Astrocyte (in vitro differentiated cells and primary cell): ENCODE measurements at regions not wholly inside any gene's neighbourhood (a gene's known extent, or its start where the extent isn't known, plus 50 kb on each side); places are given as distances from the start of the nearest gene placed in this dataset.

Source experiments
- DNase-seq: peaks from one replicate; pipeline ENCODE4 v3.0.0-alpha.2; 2010; ENCODE audit warnings: low read depth
- FAIRE-seq: peaks from 2 replicates; lab custom pipeline; 2011; peaks lifted over from hg19 to GRCh38; lab: Jason Lieb, UNC
- H2AFZ ChIP-seq: 2 replicates; pipeline ENCODE4 v1.6.0; 2012; ENCODE audit warnings: low read depth, low read length, inconsistent platforms
- H3K27ac ChIP-seq: 2 replicates; pipeline ENCODE4 v1.5.1; 2011; ENCODE audit warnings: low read depth, low read length, inconsistent platforms
- H3K27me3 ChIP-seq: 2 replicates; pipeline ENCODE4 v1.6.0; 2011; ENCODE audit warnings: low read length, inconsistent platforms; ENCODE audit not compliant: insufficient read depth
- H3K36me3 ChIP-seq: 2 replicates; pipeline ENCODE4 v1.5.1; 2011; ENCODE audit warnings: low read length, inconsistent platforms; ENCODE audit not compliant: insufficient read depth
- H3K4me1 ChIP-seq: 2 replicates; pipeline ENCODE4 v1.5.1; 2011; ENCODE audit warnings: low read length, inconsistent platforms; ENCODE audit not compliant: insufficient read depth
- H3K4me2 ChIP-seq: 2 replicates; pipeline ENCODE4 v1.6.0; 2012; ENCODE audit warnings: low read length, inconsistent platforms
- H3K4me3 ChIP-seq: 2 replicates; pipeline ENCODE4 v1.5.1; 2011; ENCODE audit warnings: low read depth, mild to moderate bottlenecking, low read length, inconsistent platforms; ENCODE audit not compliant: insufficient read depth
- H3K79me2 ChIP-seq: 2 replicates; pipeline ENCODE4 v1.6.0; 2012; ENCODE audit warnings: mild to moderate bottlenecking, low read length, inconsistent platforms; ENCODE audit not compliant: insufficient read depth
- H3K9ac ChIP-seq: 2 replicates; pipeline ENCODE4 v1.6.0; 2012; ENCODE audit warnings: mild to moderate bottlenecking, low read length, inconsistent platforms
- H3K9me3 ChIP-seq: 2 replicates; pipeline ENCODE4 v1.5.1; 2012; ENCODE audit warnings: low read depth, mild to moderate bottlenecking, low read length, inconsistent platforms; ENCODE audit not compliant: insufficient read depth
- H4K20me1 ChIP-seq: 2 replicates; pipeline ENCODE4 v1.6.0; 2012; ENCODE audit warnings: low read length, inconsistent platforms; ENCODE audit not compliant: insufficient read depth
- H3K27ac Mint-ChIP-seq: one replicate; pipeline ENCODE4 v1.8.0; 2021; ENCODE audit warnings: mild to moderate bottlenecking, mixed read lengths; ENCODE audit not compliant: unreplicated experiment
- H3K27me3 Mint-ChIP-seq: one replicate; pipeline ENCODE4 v1.8.0; 2021; ENCODE audit warnings: low read depth, mixed read lengths; ENCODE audit not compliant: unreplicated experiment
- H3K36me3 Mint-ChIP-seq: one replicate; pipeline ENCODE4 v1.8.0; 2021; ENCODE audit warnings: low read depth, mixed read lengths; ENCODE audit not compliant: unreplicated experiment
- H3K4me1 Mint-ChIP-seq: one replicate; pipeline ENCODE4 v1.8.0; 2021; ENCODE audit warnings: low read depth, mixed read lengths; ENCODE audit not compliant: unreplicated experiment
- H3K4me3 Mint-ChIP-seq: one replicate; pipeline ENCODE4 v1.8.0; 2021; ENCODE audit warnings: mild to moderate bottlenecking, moderate library complexity, mixed read lengths; ENCODE audit not compliant: unreplicated experiment
- H3K9me3 Mint-ChIP-seq: one replicate; pipeline ENCODE4 v1.8.0; 2021; ENCODE audit warnings: mild to moderate bottlenecking, mixed read lengths; ENCODE audit not compliant: unreplicated experiment
- CTCF ChIP-seq: IDR thresholded peaks from 2 replicates; pipeline ENCODE4 v1.5.1; 2011; ENCODE audit warnings: low read depth, mild to moderate bottlenecking, inconsistent platforms, low read length, moderate library complexity; ENCODE audit not compliant: insufficient read depth
- EZH2 ChIP-seq: IDR thresholded peaks from 2 replicates; pipeline ENCODE4 v1.6.1; 2012; ENCODE audit warnings: mild to moderate bottlenecking, low read length, inconsistent platforms; ENCODE audit not compliant: insufficient read depth

GRCh38 chr3:105013657-105014056 is 353.1 kb upstream of the ALCAM start:
- H3K4me3 ChIP-seq: no peak overlapping the region
- H3K4me3 Mint-ChIP-seq: no peak overlapping the region
- H3K4me1 Mint-ChIP-seq: no peaks in the 10 kb centered on the region
- FAIRE-seq (no peak), DNase-seq (no peak)
- H3K4me1 ChIP-seq: no peaks in the 10 kb centered on the region
- H3K36me3 ChIP-seq: no peaks in the 10 kb centered on the region
- H3K9ac ChIP-seq: no peak overlapping the region
- H3K9me3 ChIP-seq: no peaks in the 10 kb centered on the region
- H2AFZ ChIP-seq: no peak overlapping the region
- no peaks in the 10 kb centered on the region for H3K36me3 Mint-ChIP-seq
- H3K4me2 ChIP-seq: no peak overlapping the region
- no peaks in the 10 kb centered on the region for H3K27me3 ChIP-seq
- no peak overlapping the region for H3K27ac ChIP-seq
- no peaks in the 10 kb centered on the region for H3K27me3 Mint-ChIP-seq
- no peak overlapping the region for H3K27ac Mint-ChIP-seq
- no peaks in the 10 kb centered on the region for H4K20me1 ChIP-seq
- TF ChIP-seq EZH2: no peak
- TF ChIP-seq CTCF: no peak
- no peaks in the 10 kb centered on the region for H3K79me2 ChIP-seq
- no peaks in the 10 kb centered on the region for H3K9me3 Mint-ChIP-seq

- no peak overlapping the region for H3K4me3 Mint-ChIP-seq
- Histone ChIP-seq H3K4me3 (no peak overlapping the region), H2AFZ (no peak overlapping the region), H3K4me2 (no peak overlapping the region), H3K36me3 (no peaks in the 10 kb centered on the region), H3K79me2 (no peaks in the 10 kb centered on the region), H3K9ac (no peak overlapping the region), H3K4me1 (no peaks in the 10 kb centered on the region), H3K9me3 (no peaks in the 10 kb centered on the region), H3K27ac (no peak overlapping the region), H3K27me3 (no peaks in the 10 kb centered on the region), H4K20me1 (no peaks in the 10 kb centered on the region)
- H3K36me3 Mint-ChIP-seq: no peaks in the 10 kb centered on the region
- H3K27me3 Mint-ChIP-seq: no peaks in the 10 kb centered on the region
- no peaks in the 10 kb centered on the region for H3K9me3 Mint-ChIP-seq
- DNase-seq: peak; percentile 18
- no peaks in the 10 kb centered on the region for H3K4me1 Mint-ChIP-seq
- H3K27ac Mint-ChIP-seq: no peak overlapping the region
- TF ChIP-seq EZH2 (no peak), CTCF (no peak)
- FAIRE-seq: no peak
Measured at GRCh38 chr3:105014631-105015030, 352.1 kb upstream of the ALCAM start.

- no peak overlapping the region for H3K9ac ChIP-seq
- H3K4me2 ChIP-seq: no peak overlapping the region
- Mint-ChIP-seq H3K4me3 (no peak overlapping the region), H3K9me3 (no peaks in the 10 kb centered on the region), H3K4me1 (no peaks in the 10 kb centered on the region), H3K36me3 (no peaks in the 10 kb centered on the region), H3K27ac (no peak overlapping the region), H3K27me3 (no peaks in the 10 kb centered on the region)
- no peak for FAIRE-seq
- no peak overlapping the region for H2AFZ ChIP-seq
- no peak overlapping the region for H3K4me3 ChIP-seq
- TF ChIP-seq CTCF (no peak), EZH2 (no peak)
- no peaks in the 10 kb centered on the region for H3K9me3 ChIP-seq
- H3K4me1 ChIP-seq: no peaks in the 10 kb centered on the region
- H3K27ac ChIP-seq: no peak overlapping the region
- no peaks in the 10 kb centered on the region for H3K79me2 ChIP-seq
- H3K36me3 ChIP-seq: no peaks in the 10 kb centered on the region
- no peaks in the 10 kb centered on the region for H3K27me3 ChIP-seq
- no peak for DNase-seq
- no peaks in the 10 kb centered on the region for H4K20me1 ChIP-seq
Measured at GRCh38 chr3:105022813-105023212, 343.9 kb upstream of the ALCAM start.
